ENCODE measurements at regions not wholly inside any gene's neighbourhood (a gene's known extent, or its start where the extent isn't known, plus 50 kb on each side); places are given as distances from the start of the nearest gene placed in this dataset.

DNA sequence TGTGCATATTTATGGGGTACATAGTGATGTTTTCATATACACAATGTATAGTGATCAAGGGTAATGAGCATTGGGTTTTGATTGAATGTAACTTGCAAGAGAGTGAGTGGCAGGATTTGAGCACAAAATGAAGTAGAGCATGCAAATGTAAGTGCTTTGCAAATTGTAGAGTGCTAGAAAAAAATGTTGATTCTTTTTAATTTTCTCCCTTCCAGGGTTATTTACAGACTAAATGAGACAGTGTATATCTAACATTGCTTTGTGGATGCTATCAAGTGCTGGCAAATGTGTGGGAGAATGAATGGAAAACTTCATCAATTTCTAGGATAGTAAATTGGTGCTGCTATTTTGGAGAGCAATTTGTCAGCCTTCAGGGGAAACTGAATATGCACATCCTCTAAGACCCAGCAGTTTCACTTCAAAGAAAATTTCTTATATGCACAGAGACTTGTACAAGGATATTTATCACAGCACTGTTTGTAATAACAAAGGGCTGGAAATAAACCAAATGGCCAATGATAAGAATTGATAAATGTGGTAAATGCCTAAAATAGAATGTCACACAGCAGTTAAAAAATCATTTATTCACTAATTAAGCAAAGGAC, 120.6 kb upstream of the PLPP4 start:
- H3K27ac Mint-ChIP-seq = no peak overlapping the region
- H3K27me3 Mint-ChIP-seq = peaks cover 4% of the 10 kb centered on the region
- DNase-seq (no peak), ATAC-seq (no peak)
- no peaks in the 10 kb centered on the region for H3K4me1 Mint-ChIP-seq
- H3K4me3 Mint-ChIP-seq = no peak overlapping the region
- no peaks in the 10 kb centered on the region for H3K36me3 Mint-ChIP-seq
- CTCF ChIA-PET = interaction anchor here (0.9 to 1.3 kb wide), 7 partner anchors 15 to 650 kb away, joined by 3 to 6 read pairs (median 4); no protein-coding TSS in a partner anchor
- H3K9me3 Mint-ChIP-seq (ENCODE audit: low read depth) = no peaks in the 10 kb centered on the region

DNA sequence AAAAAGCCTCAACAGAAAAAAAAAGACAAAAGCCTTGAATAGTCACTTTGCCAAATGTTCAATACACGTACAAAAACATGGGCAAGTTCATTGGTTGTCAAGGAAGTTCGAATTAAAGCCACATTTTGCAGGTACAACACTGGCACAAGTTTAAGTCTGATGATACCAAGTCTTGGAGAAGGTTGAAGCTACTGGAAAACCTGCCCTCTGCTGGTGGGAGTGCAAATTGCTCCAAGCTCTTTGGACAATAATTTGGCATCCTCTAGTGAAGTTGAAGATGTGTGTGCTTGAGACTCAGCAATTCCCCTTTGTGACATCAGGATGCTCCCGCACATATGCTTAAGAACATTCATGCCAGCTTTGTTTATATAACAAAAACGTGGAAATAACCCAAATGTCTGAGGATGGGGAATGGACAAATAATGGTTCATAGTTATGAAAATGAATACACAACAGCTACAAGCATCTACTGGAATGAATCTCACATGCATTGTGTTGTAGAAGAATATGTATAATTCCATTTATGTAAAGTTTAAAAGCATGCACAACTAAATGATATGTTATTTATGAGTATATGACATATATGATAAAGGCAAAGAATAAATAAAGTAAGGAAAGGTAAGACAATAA, 120.0 kb upstream of the PLPP4 start:
- H3K27me3 Mint-ChIP-seq = peaks cover 4% of the 10 kb centered on the region
- ATAC-seq (no peak), DNase-seq (peak; percentile 65)
- CTCF ChIA-PET = interaction anchor here (0.9 to 1.3 kb wide), 7 partner anchors 15 to 650 kb away, joined by 3 to 6 read pairs (median 4); no protein-coding TSS in a partner anchor
- no peaks in the 10 kb centered on the region for H3K9me3 Mint-ChIP-seq (ENCODE audit: low read depth)
- no peak overlapping the region for H3K27ac Mint-ChIP-seq
- no peaks in the 10 kb centered on the region for H3K4me1 Mint-ChIP-seq
- H3K36me3 Mint-ChIP-seq = no peaks in the 10 kb centered on the region
- H3K4me3 Mint-ChIP-seq = no peak overlapping the region

DNA sequence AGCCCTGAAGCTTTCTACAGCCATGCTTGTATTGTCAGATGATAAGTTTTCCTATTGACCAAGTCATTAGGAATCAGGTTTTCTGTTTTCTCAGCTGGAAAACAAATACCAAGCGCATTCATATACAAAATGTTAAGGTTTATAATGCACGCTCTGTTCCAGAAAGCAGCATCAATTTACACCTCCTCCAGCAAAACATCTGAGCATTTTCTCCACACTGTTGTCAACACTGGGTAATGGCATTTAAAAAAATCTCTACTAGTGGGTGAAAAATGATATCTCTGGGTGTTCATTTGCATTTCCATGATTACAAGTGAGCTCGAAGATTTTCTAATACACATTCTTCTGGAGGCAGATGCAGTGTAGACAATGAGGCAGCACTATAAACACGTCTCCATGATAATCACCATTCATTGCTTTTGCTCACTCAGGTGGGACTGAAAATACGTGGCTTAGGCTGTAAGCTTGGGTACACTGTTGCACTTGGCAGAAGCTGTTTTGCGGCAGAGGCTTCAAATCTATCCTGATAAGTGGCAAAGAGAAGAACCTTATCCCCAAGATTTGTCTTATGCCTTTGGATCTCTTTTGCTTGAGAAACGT, 114.8 kb upstream of the PLPP4 start:
- Mint-ChIP-seq H3K27me3 (peaks cover 4% of the 10 kb centered on the region), H3K27ac (no peak overlapping the region), H3K9me3 (ENCODE audit: low read depth) (no peaks in the 10 kb centered on the region), H3K4me1 (no peaks in the 10 kb centered on the region), H3K4me3 (no peak overlapping the region), H3K36me3 (no peaks in the 10 kb centered on the region)
- DNase-seq = no peak
- ATAC-seq = no peak
- CTCF ChIA-PET = no interaction called here

DNA sequence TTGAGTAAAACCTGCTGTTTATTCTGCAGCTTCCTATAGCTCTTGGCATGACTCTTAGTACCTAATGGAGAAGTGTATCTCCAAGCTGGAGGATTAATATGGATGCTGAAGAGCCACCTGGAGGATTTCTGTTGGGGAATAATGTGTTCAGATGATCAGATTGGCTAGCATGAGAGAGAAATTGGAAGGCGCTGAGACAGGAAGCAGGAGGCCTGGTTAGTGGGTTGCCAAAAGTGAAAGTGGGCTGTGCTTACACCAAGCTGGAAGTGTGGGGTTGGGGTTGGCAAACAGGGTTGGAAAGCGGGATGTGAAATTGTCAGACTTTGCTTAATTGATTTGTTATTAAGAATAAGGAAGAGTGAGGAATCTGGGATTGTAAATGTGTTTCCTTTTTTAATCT, 111.8 kb upstream of the PLPP4 start:
- H3K4me3 Mint-ChIP-seq = no peak overlapping the region
- CTCF ChIA-PET = no interaction called here
- DNase-seq = no peak

DNA sequence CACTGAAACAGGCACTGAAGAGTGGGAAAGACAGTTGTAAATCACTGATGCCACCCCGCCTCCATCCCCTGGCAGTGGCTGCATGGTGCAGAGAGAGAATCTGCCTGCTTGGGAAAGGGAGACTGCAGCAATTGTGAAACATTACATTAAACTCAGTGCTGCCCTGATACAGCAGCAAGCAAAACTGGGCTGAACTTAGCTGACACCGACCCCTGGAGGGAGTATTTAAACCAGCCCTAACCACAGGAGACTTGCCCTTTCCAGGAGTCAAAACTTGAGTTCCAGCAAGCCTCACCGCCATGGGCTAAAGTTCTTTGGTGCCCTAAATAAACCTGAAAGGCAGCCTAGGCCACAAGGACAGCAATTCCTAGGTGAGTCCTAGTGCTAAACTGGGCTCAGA, 109.4 kb upstream of the PLPP4 start:
- no peaks in the 10 kb centered on the region for H3K4me1 Mint-ChIP-seq
- H3K4me3 Mint-ChIP-seq = no peak overlapping the region
- H3K27ac Mint-ChIP-seq = no peak overlapping the region
- no peak for ATAC-seq
- no peak for DNase-seq
- H3K36me3 Mint-ChIP-seq = no peaks in the 10 kb centered on the region
- CTCF ChIA-PET = no interaction called here
- H3K9me3 Mint-ChIP-seq (ENCODE audit: low read depth) = no peaks in the 10 kb centered on the region
- no peaks in the 10 kb centered on the region for H3K27me3 Mint-ChIP-seq

More for the DNA sequence above, 111.8 kb upstream of the PLPP4 start:
- Mint-ChIP-seq H3K9me3 (ENCODE audit: low read depth) (no peaks in the 10 kb centered on the region), H3K27me3 (no peaks in the 10 kb centered on the region), H3K36me3 (no peaks in the 10 kb centered on the region), H3K4me1 (no peaks in the 10 kb centered on the region), H3K27ac (no peak overlapping the region)
- no peak for ATAC-seq

DNA sequence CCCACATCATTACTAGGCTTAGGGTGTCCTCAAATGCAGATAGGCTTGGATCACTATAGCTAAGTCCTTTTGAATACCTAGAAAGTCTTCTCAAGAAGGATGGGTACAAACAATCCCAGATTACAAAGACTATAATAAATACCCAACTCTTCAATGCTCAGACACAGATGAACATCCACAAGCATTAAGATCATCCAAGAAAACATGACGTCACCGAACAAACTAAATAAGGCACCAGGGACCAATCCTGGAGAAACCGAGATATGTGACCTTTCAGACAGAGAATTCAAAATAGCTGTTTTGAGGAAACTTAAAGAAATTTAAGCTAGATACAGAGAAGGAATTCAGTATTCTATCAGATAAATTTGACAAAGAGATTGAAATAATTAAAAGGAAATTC, 108.0 kb upstream of the PLPP4 start:
- DNase-seq (no peak), ATAC-seq (no peak)
- Mint-ChIP-seq H3K27me3 (no peaks in the 10 kb centered on the region), H3K4me3 (no peak overlapping the region), H3K27ac (no peak overlapping the region), H3K4me1 (no peaks in the 10 kb centered on the region), H3K36me3 (no peaks in the 10 kb centered on the region), H3K9me3 (ENCODE audit: low read depth) (no peaks in the 10 kb centered on the region)
- CTCF ChIA-PET = no interaction called here

DNA sequence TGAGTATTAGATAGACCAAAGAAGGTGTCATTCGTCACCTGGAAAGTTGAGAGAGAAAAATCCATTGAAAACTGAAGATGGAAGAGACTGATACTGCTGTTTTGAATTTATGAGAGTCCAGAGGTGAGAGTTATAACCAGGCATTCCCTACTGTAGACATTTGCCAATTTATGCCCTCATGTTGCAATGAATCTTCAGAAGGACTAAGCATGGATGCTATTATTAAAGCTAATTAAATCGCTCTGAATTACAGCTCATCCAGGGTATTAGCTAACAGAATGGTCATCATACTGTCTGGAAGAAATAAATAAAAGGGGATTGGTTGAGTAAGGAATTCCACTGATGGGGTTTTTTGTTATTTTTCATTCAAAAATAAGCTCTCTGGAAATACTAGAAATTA, 101.6 kb upstream of the PLPP4 start:
- no peak overlapping the region for H3K27ac Mint-ChIP-seq
- no peaks in the 10 kb centered on the region for H3K27me3 Mint-ChIP-seq
- no peaks in the 10 kb centered on the region for H3K4me1 Mint-ChIP-seq
- H3K4me3 Mint-ChIP-seq = no peak overlapping the region
- no peaks in the 10 kb centered on the region for H3K9me3 Mint-ChIP-seq (ENCODE audit: low read depth)
- no peak for DNase-seq
- CTCF ChIA-PET = no interaction called here
- no peak for ATAC-seq
- no peaks in the 10 kb centered on the region for H3K36me3 Mint-ChIP-seq

DNA sequence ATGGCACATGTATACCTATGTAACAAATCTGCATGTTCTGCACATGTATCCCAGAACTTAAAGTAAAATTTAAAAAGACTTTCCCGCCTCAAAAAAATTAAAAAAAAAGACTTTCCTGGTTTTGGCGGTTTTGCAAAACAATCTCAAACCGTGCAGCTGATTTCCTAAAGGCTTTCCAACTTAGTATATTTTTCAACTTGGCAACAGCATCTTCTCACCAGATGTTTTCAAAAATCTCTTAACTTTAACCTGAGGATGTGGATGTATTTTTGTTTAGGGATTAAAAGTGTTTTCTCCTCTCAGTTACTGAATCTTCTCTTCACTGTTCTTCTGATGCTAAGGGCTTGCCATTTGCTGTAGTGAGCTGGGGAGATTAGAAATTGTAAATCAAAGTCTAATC, 96.5 kb upstream of the PLPP4 start:
- H3K27ac Mint-ChIP-seq = no peak overlapping the region
- no peak for DNase-seq
- no peaks in the 10 kb centered on the region for H3K4me1 Mint-ChIP-seq
- no peak for ATAC-seq
- H3K36me3 Mint-ChIP-seq = no peaks in the 10 kb centered on the region
- H3K27me3 Mint-ChIP-seq = no peaks in the 10 kb centered on the region
- H3K9me3 Mint-ChIP-seq (ENCODE audit: low read depth) = no peaks in the 10 kb centered on the region
- no peak overlapping the region for H3K4me3 Mint-ChIP-seq
- CTCF ChIA-PET = no interaction called here

DNA sequence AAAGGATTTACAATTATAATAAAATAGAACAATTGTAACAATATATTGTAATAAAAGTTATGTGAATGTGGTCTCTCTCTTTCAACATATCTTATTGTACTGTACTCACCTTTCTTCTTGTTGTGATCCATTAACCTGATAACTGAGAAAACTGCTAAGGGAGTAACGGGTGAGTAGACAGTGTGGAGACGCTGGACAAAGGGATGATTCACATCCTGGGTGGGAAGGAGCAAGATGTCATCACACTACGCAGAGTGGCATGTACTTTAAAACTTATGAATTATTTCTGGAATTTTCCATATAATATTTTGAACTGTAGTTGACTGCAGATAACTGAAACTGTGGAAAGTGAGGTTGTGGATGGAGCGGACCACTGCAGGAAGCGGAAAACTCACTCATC, 91.2 kb upstream of the PLPP4 start:
- Mint-ChIP-seq H3K9me3 (ENCODE audit: low read depth) (no peaks in the 10 kb centered on the region), H3K27me3 (peaks cover 2% of the 10 kb centered on the region), H3K27ac (no peak overlapping the region), H3K36me3 (no peaks in the 10 kb centered on the region), H3K4me3 (no peak overlapping the region), H3K4me1 (no peaks in the 10 kb centered on the region)
- ATAC-seq (no peak), DNase-seq (no peak)
- CTCF ChIA-PET = no interaction called here

DNA sequence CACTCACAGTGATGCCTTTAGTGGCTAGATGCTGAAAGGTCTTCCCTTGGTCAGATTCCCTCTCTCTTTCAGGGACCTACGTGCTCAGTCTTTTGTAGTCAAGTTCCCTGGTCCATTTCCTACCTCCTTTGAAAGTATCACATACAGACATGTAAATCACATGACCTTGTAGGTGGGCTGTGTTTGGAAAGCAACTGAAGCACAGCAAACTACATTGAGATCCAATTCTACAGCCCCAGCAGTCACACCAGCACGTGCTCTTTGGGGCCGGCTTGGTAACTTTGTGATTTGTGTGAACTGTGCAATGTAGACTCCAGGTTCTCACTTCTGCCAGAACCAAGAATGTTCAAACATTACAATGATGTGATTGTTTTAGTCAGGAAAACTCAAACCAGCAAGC, 89.7 kb upstream of the PLPP4 start:
- CTCF ChIA-PET = no interaction called here
- ATAC-seq = no peak
- no peak overlapping the region for H3K4me3 Mint-ChIP-seq
- H3K36me3 Mint-ChIP-seq = no peaks in the 10 kb centered on the region
- peaks cover 2% of the 10 kb centered on the region for H3K27me3 Mint-ChIP-seq
- no peaks in the 10 kb centered on the region for H3K9me3 Mint-ChIP-seq (ENCODE audit: low read depth)
- H3K4me1 Mint-ChIP-seq = no peaks in the 10 kb centered on the region
- no peak for DNase-seq
- no peak overlapping the region for H3K27ac Mint-ChIP-seq

DNA sequence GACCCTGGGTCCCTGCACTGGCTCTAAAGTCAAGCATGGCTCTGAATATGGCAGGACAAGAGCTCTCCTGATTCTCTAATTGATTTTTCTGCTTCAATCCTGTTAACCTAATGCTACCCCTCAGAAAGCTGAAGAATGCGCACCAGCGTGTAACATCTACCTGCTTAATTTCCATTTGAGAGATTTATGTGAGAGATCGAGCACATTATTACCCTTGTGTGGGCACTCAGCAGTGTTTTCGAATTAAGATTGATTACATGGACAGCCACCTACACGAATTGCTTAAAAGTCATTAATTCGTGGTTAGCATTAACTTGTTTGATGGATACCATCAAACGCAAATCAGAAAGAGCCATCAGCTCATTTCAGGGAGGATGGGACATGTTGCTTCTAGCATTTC, 88.7 kb upstream of the PLPP4 start:
- no peak for DNase-seq
- no peaks in the 10 kb centered on the region for H3K9me3 Mint-ChIP-seq (ENCODE audit: low read depth)
- no peaks in the 10 kb centered on the region for H3K36me3 Mint-ChIP-seq

DNA sequence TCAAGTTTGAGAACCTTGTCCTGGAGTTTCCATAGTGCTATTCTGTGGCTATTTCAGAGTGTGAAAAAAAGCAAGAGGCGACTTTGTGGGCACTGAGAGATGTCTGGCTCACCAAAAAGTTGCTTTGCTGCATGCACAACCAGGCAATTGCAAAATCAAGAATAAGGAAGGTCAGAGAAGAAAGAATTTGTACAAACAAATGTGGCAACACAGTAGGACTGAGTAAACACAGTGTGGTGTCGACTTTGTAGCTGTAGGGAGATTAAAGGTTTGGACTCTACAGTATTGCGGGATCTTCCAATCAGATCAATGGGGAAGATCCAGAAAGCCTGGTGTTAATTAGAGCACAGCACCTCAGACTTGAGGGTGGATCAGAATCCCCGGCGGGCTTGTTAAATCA, 88.1 kb upstream of the PLPP4 start:
- H3K9me3 Mint-ChIP-seq (ENCODE audit: low read depth) = no peaks in the 10 kb centered on the region
- no peak overlapping the region for H3K27ac Mint-ChIP-seq
- H3K4me1 Mint-ChIP-seq = no peaks in the 10 kb centered on the region
- H3K4me3 Mint-ChIP-seq = no peak overlapping the region
- DNase-seq (no peak), ATAC-seq (no peak)
- H3K27me3 Mint-ChIP-seq = peaks cover 2% of the 10 kb centered on the region
- H3K36me3 Mint-ChIP-seq = no peaks in the 10 kb centered on the region
- CTCF ChIA-PET = no interaction called here

More for the DNA sequence above, 88.7 kb upstream of the PLPP4 start:
- H3K4me3 Mint-ChIP-seq = no peak overlapping the region
- peaks cover 2% of the 10 kb centered on the region for H3K27me3 Mint-ChIP-seq
- no peak for ATAC-seq
- no peak overlapping the region for H3K27ac Mint-ChIP-seq
- H3K4me1 Mint-ChIP-seq = no peaks in the 10 kb centered on the region
- CTCF ChIA-PET = no interaction called here

DNA sequence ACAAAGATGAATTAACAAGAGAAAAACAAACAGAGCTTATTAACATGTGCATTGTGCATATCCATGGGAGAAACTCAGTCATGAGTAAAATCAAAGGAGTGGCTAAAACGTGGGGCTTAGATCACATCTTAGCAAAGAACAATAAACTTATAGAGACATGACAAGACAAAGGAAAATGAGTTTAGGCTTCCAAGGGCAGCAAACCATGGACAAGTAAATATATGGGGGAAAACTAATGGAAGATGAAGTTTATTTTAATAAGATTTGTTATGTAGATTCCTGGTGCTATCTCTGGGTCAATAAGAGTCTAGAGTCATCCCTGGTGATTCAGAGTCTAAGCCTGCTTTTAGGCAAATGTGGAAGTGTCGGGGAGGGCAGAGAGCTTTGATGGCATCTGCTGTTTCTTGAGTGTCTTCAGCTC, 87.2 kb upstream of the PLPP4 start:
- Mint-ChIP-seq H3K27ac (no peak overlapping the region), H3K36me3 (no peaks in the 10 kb centered on the region), H3K27me3 (peaks cover 2% of the 10 kb centered on the region), H3K4me1 (no peaks in the 10 kb centered on the region), H3K9me3 (ENCODE audit: low read depth) (no peaks in the 10 kb centered on the region), H3K4me3 (no peak overlapping the region)
- CTCF ChIA-PET = no interaction called here
- DNase-seq = no peak
- ATAC-seq = no peak

DNA sequence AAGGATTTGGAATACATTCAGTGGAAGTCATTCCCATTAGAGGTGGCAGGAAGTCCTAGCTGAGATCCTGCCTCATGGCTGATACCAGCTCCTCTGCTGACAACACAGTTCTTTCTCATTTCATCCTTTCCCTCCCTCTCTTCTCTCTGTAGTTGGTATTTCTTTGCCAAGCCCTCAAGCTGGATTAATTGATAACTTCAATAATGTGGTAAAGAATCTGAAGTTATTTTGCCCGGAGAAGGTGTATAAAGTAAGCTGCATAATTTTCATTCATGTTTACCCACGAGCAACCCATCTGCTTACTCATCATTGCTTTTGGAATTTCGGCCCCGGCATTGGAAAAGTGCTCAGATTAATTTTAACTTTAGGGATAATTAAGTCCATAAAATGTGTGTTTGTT, 85.2 kb upstream of the PLPP4 start:
- Mint-ChIP-seq H3K36me3 (no peaks in the 10 kb centered on the region), H3K4me3 (no peak overlapping the region), H3K27me3 (peaks cover 2% of the 10 kb centered on the region), H3K4me1 (no peaks in the 10 kb centered on the region), H3K27ac (no peak overlapping the region), H3K9me3 (ENCODE audit: low read depth) (no peaks in the 10 kb centered on the region)
- ATAC-seq = no peak
- no peak for DNase-seq
- CTCF ChIA-PET = no interaction called here
